ENCODE measurements at regions not wholly inside any gene's neighbourhood (a gene's known extent, or its start where the extent isn't known, plus 50 kb on each side); places are given as distances from the start of the nearest gene placed in this dataset.
"Not testable (repeated sequence)": the region's sequence is repeated elsewhere in the genome, so short reads cannot be mapped to it uniquely, and the experiment has no call there.

- no peak for DNase-seq
Measured at GRCh38 chr2:150812066-150812465, 324.6 kb upstream of the RND3 start.

GRCh38 chr2:150811259-150811855, 323.9 kb upstream of the RND3 start:
- no peak for DNase-seq

GRCh38 chr2:150809103-150809502, 321.6 kb upstream of the RND3 start:
- DNase-seq, result no peak

DNA sequence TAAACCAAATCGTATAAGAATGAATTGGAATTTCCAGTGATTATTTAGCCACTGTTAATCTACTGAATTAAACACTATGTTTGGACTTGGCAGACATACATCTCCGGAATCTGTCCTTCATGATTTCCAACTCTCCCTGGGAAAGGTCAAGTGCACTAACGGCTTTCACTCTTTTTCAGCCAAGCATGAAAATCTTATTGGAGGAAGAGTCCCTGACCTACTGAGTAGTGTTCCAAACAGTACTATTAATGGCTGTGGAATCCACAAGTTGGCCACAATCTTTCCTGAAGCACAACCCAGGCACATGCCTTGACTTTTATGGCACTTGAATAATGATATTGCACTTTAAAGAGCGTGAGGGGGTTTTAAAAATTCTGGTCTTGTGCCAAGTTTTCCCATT, 318.9 kb upstream of the RND3 start:
- no peak for DNase-seq

GRCh38 chr2:150803689-150804398, 316.4 kb upstream of the RND3 start:
- DNase-seq, result no peak

DNA sequence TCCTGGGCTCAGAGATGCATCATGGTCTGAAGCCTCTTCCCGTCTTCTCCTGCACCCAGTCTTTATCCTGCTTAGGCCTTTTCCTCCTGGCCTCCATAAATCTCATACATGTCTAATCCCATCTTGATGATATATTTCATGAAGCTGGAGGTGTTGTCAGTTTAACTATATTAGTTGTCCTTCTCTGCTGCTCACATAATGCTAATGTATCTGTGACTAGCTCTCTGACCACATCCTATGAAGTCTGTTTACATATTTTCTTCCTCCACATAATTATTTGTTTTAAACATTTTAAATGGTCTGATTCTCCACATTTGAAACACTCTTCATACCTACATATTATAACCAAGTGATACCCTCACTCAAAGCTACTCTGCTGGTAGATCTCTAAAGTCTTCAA, 315.2 kb upstream of the RND3 start:
- no peak for DNase-seq

GRCh38 chr2:150796236-150796635, 308.8 kb upstream of the RND3 start:
- not testable (repeated sequence) for DNase-seq

- no peak for DNase-seq
Measured at GRCh38 chr2:150792780-150793300, 305.4 kb upstream of the RND3 start.

- DNase-seq, result no peak
Measured at GRCh38 chr2:150791567-150791966, 304.1 kb upstream of the RND3 start.

GRCh38 chr2:150789376-150789905, 302.0 kb upstream of the RND3 start:
- no peak for DNase-seq

DNA sequence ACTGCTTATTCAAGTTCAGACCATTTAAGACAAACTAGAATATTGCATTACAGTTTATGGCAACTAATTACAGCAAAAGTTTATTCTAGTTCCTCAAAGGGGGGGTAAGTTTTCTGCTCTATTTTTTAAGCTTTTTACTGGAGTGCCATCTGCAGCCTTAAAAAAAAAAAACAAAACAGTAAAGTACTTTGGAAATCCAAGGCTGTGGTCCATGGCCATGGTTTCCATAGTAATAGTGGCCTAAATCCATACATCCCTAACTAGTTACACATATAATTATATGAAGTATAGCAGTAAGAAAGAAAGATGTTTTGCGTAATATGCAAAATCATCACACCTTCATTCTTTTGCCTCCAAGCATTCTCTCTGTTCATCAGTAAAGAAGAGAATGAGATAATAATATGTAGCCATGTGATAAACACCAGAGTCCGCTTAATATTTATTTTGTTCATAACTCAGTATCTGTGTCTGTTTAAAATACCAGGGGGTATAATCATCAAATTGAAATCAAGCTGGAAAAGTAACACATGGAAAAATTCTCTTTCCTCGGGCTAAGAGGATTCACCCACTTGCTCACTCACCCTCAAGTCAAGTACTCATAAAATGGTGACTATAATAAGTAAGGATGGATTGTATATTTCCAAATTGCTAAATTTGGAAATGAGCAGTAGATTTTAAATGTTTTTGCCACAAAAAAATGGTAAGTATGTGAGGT, 301.1 kb upstream of the RND3 start:
- no peak for DNase-seq

DNA sequence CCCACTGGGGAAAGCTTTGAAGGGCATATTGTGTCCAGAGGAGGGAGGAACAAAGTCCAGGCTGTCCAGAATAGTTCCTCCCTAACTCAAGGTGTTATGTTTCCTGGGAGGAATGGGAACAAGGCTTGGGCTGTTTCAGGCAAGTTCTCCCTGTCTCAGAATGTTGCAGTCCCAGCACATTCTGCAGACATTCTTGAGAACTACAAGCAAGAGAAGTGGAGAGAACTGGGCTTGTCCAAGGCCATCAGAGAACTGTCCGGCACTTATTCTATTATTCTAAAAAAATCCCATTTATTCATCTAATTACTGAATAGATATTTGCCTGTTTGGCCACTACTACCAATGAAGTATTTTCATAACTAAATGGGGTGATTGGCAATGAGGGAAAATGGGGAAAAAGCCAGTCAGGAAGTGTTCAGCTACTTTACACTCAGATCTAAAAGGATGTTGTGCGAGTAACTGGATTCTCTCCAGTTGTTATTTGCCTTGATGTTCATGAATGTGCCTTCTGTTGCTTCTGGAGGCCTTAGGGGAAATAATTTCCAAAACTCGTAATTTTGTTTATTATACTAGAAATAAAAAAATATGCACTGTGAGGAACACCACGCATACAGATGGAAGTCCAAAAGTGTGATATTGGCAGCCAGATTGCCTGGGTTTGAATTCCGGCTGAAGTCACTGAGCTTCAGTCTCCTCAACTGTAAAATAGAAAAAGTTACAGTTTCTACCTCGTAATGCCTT, 300.1 kb upstream of the RND3 start:
- DNase-seq, result no peak

- no peak for DNase-seq
Measured at GRCh38 chr2:150784389-150784788, 296.9 kb upstream of the RND3 start.

DNA sequence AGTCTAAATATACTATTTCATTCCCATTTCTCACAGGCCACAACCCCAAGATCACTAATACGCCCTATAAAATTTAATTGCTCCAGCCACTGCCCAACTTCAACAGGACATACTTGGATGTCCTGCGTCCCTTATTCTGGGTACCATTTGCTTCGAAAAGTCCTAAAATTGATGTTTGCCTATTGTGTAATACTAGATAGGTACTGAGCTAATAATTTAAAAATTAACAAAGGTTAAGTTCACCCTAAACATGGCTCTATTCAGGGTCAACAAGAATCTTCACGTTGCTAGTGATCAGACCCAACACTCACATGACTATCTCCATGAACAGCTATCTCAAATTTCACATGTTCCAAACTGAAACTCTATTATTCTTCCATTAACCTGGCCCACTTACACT, 296.4 kb upstream of the RND3 start:
- no peak for DNase-seq

DNA sequence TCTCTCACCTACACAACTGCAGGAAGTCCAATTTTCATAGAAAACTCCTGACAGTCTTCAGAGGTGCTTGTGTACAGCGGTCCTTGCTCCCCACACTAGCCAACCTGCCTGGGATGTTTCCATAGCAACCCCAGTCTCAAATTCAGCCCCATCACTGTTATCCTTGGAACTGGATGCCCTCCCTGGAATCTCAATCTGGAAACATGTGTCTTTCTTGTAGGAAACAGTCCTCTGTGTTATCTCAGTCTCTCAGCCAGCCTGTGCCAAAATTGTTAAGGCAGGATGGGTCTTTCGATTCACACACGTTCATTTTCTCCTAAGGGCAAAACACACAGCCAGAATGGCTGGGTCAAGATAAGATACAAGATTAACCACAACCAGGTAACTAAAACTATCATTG, 295.5 kb upstream of the RND3 start:
- no peak for DNase-seq

GRCh38 chr2:150782613-150783012, 295.1 kb upstream of the RND3 start:
- DNase-seq, result no peak

DNA sequence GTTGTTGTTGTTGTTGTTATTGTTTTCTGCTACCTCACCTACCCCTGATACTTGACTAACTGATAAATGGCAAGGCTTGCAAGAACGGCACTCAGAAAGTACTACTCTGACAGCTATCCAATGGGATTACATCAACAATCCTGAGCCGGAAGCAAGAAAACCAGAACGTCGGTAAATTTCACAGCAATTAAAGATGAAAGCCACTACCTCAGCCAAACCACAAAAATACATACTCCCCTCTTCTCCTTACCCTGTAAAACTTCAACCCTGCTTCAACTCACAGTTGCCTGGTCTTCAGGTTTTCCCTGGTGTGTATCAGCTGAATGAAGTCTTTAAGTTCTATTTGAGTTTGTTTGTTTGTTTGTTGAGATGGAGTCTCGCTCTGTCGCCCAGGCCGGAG, 293.7 kb upstream of the RND3 start:
- DNase-seq, result no peak

DNA sequence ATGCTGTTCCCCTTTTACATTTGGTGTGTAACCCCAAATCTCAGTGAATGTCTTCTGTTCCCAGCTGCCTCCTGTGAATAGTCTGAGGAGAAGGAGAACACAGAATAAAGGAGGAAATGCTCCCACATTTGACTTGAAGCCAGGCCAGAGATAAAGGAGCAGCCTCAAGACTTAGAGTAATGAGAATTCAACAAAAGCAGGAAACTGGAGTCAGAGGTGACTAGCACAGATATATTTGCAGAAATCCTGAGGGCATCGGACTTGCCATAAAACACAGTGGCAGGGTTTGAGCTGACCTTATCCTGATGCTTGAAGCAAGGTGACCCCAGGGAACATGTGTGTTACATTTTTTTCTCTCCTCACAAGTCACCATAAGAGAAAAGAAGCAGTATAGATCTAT, 291.4 kb upstream of the RND3 start:
- DNase-seq, result no peak

GRCh38 chr2:150769421-150769820, 282.0 kb upstream of the RND3 start:
- DNase-seq, result no peak

DNA sequence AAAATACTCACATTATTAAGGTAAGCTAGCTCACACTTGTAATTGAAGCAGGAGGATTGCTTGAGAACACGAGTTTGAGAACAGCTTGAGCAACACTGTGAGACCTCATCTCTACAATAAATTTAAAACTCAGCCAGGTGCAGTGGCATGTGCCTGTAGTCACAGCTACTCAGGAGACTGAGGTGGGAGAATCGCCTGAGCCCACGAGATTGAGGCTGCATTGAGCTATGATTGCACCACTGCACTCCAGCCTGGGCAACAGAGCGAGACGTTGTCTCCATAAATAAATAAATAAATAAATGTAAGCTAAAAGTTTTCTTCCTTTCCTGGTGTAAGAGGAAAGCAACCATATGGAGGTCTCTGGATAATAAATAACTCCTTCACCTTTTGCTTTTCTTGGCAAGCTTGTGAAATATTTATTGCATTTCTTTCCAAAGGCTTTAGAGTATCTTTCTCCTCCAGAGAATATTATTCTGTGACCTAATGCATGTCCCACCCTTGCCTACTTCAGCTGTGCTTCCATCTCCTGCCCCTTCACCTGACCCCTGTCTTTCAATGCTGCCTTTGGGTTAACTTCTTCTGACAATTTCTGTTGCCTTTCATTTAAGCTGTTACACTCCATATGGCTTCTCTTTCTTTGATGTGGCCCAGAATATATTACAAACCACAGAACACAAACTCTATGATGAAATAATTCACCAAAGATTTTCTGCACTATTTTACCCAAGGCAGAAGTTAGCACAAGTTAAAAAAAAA, 280.7 kb upstream of the RND3 start:
- no peak for DNase-seq

- no peak for DNase-seq
Measured at GRCh38 chr2:150762571-150762970, 275.1 kb upstream of the RND3 start.

GRCh38 chr2:150759531-150759930, 272.1 kb upstream of the RND3 start:
- DNase-seq, result no peak
